G401 (cell line): ENCODE measurements at regions not wholly inside any gene's neighbourhood (a gene's known extent, or its start where the extent isn't known, plus 50 kb on each side); places are given as distances from the start of the nearest gene placed in this dataset.
"Not testable (repeated sequence)": the region's sequence is repeated elsewhere in the genome, so short reads cannot be mapped to it uniquely, and the experiment has no call there.

Experiments
- DNase-seq: peaks from one replicate; pipeline ENCODE4 v3.0.0-alpha.2; 2015; ENCODE audit warnings: low spot score
- in situ Hi-C: cut with HindIII; loops from 2 replicates; pipeline ENCODE4 v1.10.0; 2016; ENCODE audit warnings: low sequenced_read_pairs, mixed read lengths

DNA sequence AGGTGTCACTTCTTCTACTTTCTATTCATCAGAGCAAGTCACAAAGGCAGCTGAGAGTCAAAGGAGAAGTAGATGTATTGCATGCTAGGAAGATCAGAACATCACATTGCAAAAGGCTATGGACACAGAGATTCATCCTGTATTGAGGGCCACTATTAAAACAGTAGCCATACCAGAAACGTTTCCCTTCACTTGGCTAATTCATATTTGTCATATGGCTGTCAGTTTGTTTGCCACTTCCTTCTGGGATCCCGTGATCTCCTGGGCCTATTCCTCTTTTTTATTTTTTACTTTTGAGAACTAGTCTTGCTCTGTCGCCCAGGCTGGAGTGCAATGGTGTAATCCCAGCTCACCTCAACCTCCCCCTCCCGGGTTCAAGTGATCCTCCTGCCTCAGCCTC is 184.0 kb upstream of the SATB1 start:
- no peak for DNase-seq
- in situ Hi-C loops, result no loop called here

DNA sequence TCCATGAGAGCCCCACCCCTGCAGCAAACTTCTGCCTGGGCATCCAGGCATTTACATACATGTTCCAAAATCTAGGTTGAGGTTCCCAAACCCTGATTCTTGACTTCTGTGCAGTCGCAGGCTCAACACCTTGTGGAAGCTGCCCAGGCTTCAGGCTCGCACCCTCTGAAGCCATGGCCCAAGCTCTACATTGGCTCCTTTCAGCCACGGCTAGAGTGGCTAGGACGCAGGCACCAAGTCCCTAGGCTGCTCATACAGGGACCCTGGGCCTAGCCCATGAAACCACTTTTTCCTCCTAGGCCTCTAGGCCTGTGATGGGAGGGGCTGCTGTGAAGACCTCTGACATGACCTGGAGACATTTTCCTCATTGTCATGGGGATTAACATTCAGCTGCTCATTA is 172.8 kb upstream of the SATB1 start:
- in situ Hi-C loops, result no loop called here
- DNase-seq, result no peak

DNA sequence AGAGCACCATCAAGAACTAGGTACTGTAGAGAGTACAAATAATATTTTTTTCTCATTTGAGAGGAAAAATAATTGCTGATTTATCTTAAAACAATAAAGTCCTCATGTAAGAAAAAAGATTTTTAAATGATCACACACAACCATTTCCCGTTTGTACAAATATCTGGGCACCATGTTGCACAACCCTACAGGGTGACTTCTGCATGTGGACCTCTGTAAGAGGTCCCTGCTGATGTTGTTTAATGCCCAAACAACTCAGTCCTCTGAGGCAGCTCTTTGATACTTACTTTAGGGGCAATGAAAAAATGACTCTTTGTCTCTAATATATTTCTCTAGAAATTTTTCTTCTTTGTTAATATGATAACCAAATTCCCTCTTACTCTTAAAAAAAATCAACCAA is 168.1 kb upstream of the SATB1 start:
- no peak for DNase-seq
- in situ Hi-C loops, result no loop called here

DNA sequence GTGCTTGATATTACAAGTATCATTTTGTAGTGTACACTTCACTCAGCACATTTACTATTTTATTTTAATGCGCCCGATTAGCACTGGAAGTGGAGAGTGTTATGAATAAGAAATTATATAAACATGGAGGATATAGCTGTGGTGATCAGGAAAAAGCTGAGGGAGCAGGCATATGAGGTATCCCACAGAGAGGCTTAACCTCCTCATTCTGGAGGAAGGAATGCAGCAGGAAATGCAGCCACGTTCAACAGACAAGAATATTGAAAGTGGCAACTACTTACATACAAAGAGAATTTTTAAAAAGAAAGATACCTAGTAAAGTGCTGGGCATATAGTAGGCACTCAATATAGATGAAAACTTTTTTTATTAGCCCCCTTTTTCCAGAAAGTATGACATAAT is 166.0 kb upstream of the SATB1 start:
- in situ Hi-C loops, result no loop called here
- DNase-seq, result no peak

DNA sequence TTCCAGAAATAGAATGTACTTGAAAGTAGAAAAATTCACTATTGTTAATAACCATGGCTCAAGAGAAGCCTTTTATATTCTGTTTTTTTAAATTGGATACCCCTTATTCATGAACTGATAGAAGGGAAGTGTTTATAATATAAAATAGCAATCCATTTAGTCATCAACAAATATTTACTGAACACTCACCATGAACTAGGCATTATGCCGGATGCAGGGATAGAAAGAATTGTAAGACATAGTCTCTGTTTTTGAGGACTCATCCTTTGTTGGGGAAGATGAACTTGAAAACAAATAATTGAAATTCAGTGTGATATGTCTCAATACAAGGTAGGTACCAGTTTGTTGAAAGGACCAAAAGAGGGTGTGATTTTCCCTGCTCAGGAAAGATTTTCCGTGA is 160.9 kb upstream of the SATB1 start:
- DNase-seq, result no peak
- in situ Hi-C loops, result no loop called here

DNA sequence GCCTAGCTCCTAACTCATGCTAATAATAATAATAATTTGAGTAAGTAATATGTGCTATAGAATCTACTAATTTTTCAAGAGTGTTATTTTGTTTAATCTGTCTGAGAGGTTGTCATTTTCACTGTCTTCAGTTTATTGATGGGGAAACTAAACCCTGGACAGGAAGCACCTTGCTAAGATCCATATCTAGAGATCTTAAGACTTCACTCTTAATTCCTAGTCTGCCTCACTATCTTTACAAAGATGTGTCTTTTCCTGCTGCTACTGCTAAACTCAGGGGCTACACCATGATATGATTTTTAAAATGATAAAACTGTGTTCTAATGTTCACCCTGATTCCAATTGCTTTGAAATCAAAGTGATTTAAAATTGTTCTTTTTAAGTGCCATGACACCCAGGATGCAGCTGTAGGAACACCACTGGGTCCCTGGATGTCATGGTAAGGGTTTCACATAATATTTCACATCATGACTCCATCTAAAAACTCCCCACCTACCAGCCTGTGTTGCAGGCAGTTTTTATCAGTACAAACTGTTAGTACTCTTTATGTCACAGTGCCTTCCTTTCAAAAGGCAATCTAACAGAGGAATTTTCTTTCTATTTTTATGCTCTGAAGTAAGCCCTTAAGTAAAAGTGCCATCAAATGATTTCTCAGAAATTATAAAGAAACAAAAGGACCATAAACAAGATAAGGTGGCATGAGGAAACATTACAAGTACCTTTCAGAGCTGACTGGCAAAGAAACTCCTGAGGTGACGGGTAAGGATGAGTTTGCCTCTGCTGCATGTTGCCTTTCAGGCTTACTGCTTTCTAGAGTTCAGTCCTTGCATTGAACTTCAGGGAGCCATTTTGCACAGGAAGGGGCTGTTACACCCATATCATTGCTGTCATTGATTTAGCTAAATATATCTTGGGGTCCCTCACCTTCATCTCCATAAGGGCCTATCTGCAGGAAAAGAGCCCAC is 160.1 kb upstream of the SATB1 start:
- in situ Hi-C loops, result no loop called here
- DNase-seq, result no peak

DNA sequence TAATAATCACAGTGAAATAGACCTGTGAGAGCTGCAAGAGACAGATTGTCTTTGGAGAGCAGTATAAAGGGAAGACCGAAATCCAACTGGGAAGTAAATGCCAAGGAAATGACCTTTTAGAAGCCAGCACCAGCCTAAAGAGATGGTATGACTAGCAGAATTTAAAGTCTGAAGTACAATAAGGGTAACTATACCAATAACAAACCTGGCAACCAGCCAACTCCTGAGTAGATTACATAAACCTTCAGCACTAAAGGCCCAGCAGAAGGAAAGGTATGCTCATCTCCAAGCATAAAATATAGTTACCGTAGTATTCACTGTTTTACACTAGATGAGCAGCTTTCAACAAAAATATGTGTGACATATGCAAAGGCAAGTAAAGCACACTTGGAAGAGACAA is 155.1 kb upstream of the SATB1 start:
- in situ Hi-C loops, result no loop called here
- DNase-seq, result peak; percentile 2

DNA sequence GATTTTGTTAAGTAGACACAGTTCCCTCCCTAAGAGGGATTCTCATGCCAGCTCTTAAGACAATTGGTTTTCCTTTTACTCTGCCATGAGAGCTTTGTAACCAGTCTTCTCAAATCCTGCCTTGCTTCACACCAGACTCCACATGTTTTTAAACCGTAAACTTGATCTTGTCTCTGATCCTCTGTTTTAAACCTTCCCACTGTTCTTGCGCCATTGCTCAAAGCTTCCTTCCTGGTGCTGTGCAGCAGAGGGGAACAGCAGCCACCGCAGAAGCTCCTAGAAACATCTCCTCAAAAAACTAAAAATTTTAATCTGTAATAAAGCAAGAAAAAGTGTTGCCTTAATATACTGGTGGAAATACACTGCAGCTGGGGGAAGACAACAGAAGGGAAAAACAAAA is 154.5 kb upstream of the SATB1 start:
- DNase-seq, result no peak
- in situ Hi-C loops, result no loop called here

DNA sequence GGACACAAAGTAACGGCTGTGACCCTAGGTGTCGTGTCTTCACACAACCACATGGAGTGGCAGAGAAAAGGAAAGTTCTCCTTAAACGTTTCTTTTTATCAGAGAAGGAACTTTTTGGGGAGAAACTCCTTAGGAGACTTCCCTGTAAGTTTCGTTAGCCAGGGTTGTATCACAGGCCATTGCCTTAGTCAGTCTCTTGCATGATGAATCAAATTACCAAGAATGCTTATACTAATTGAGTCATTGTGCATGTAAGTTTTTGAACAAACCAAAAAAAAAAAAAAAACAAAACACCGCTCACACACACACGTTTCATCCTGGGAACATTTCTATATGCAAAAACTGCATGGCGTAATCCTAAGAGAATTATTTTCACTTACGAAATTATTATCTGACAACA is 150.4 kb upstream of the SATB1 start:
- in situ Hi-C loops, result no loop called here
- DNase-seq, result no peak

DNA sequence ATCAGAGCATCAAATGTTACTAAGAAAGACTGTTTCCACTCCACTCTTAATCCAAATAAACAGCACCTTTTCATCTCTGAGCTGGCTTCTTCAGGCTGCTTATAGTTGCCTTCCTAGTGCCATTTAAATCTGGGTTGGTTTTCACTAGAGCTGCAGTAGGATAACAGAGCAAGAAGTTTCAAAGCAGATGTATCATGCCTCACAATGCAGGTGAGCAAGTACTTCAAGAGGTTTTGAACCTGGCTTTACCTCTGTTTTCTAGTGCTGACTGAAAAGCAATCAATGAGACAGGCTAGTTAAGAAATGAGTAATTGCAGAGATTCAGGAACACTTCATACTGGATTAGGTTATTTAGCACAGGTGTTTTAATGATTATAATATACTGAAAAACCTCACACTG is 147.7 kb upstream of the SATB1 start:
- in situ Hi-C loops, result no loop called here
- no peak for DNase-seq

DNA sequence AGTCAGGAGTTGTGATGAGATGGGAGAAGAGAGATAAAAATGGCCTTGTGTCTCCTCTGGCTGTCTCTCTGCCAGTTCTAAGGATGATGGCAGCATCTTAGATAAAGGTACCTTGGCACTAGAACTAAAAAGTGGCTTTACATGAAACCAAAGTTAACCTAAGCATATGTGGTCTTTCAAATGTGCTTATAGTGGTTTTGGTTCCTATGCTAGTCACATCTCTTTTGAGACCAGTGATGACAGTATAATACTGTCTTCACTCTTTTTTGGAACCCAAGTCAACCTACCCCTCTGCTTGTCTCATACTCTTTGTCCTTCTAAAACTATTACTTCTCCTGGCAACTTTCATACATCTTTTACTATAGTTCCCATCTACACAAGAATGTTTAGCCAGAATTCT is 142.2 kb upstream of the SATB1 start:
- DNase-seq, result no peak
- in situ Hi-C loops, result no loop called here

DNA sequence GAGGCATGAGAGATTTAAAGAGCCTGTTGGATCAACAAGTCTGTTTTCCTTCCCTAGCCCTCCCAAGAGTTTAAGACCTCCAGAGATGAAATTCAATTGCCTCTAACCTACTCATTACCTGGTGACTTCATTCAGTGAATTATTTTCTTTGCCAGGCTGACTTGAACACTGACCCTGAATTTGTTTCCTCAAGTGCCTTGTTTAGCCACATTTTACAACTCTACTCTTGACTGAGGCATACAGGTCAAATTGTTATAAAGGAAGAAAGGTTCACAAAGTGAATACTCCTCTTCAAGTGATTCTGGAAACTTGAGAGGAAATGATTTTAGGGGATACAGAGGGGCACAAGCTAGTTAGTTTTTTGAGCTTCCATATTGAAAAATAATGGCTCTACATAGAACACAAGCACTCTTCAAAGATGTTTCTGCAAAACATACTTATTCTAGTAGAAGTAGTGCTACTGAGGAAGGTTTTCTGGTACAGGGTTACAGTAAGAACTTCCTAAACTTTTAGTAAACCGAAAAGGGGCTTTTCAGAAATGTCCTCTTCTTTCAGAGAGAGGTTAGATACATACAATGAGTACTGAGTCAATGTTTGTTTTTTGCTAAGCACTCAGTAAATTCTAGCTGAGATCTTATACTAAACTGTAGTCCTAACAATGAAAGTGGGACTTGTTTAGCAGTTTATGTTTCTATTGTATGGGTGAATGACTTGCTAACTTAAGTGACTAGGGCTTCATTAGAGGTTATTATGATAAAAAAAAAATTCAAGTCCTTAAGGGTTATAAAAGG is 137.4 kb upstream of the SATB1 start:
- no peak for DNase-seq
- in situ Hi-C loops, result no loop called here

DNA sequence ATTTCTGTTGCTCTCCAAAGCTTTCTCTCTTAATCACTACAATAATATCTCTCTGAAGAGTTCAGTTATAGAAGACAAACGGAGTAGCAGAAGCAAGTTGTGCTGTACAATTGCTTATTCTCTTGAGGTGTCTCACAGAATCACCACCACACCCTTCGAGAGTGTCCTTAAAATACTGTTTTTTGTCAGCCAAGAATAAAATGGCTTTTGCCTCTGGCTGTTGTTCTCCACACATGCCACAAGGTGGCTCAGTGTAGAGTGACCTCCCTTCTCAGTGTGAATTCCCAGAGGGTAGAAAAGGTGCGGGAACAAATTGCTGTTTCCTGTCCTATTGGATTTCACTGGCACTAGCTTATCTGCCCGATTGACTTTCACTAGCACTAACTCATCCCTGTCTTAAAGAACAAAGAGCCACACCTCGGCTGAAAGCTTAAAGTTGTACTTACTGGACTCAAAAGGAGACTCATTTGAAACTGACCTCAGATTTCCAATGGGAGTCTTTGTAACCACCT is 134.2 kb upstream of the SATB1 start:
- DNase-seq, result peak; percentile 2
- in situ Hi-C loops, result no loop called here

DNA sequence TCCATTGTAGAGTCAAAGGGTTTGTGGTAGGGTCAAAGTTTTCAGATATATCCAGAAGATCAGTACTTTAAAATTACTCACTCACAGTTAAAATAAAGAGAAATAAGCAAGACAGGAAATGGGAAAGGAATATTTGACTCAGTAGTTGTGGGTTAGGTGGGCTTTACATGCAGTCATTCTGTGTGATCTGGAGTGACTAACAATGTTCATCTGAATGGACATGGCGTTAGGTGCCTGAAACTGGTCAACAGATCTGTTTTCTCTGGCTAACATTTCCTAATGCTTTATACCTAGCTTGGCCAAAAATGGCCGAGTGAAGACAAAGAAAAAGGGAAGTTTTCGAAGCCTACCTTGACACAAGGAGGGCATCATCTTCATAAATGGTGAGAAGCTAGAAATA is 133.4 kb upstream of the SATB1 start:
- DNase-seq, result no peak
- in situ Hi-C loops, result no loop called here

DNA sequence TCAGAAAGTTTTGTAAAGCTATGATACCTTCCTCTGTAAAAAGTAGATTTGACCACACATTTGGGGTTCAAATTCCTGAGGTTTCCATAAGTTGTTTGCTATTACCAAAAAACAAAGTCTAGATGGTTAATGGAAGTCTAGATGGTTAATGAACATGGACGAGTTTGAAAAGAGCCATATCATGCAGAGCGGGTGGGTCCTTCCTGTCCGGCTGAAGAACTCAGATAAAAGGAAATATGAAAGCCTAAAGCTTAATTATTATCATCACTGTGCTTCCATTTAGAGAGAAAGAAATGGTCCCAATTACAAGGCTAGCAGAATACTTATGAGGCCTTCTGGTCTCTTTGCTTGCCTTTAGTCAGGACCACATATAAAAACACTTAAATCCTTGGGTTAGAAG is 132.1 kb upstream of the SATB1 start:
- in situ Hi-C loops, result no loop called here
- DNase-seq, result no peak

DNA sequence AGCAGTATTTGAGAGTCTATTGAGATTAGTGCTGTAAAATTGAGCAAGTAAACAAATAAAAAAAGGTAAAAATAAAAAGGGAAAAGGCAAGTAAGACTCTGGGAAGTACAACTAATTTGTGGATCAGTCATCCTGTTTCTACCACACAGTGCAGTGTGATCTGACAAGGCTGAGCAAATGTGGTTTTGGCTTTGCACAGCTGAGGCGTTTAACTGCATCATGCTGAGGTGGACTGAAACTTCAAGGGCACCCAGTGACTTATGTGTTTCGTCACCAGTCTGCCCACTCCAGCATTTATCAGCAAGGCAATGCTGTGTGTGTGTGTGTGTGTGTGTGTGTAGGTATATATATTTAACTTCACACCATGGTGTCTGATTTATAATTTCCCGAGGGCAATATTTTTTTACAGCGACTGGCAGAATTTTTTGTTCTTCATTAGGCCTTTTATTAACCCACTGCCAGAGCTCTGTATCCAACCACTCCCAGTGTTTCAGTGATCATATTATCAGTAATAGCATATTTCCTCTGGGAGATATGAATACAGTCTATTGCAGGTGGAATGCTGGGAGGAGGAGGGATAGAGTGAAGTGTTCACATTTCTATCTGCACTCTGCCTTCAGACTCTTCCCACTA is 131.5 kb upstream of the SATB1 start:
- DNase-seq, result no peak
- in situ Hi-C loops, result no loop called here

DNA sequence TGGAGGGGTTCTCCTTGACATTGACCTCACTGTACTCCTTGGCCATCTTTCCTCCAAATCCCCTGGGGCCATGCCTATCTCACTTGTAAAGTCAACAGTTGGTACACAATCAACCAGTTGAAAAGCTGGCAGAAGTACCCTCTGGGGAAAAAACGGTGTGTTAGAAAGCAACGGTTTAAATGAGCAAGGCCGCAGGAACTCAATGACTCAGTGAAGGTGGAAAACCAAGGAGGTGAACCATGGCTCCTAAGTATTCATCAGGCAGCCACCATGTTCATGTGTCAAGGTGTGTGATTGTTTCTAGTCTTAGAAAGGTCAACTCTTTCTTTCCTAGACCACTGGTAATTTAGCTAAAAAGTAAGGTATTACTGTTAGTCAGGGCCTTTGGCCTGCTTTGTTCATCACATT is 130.9 kb upstream of the SATB1 start:
- in situ Hi-C loops, result no loop called here
- DNase-seq, result no peak

DNA sequence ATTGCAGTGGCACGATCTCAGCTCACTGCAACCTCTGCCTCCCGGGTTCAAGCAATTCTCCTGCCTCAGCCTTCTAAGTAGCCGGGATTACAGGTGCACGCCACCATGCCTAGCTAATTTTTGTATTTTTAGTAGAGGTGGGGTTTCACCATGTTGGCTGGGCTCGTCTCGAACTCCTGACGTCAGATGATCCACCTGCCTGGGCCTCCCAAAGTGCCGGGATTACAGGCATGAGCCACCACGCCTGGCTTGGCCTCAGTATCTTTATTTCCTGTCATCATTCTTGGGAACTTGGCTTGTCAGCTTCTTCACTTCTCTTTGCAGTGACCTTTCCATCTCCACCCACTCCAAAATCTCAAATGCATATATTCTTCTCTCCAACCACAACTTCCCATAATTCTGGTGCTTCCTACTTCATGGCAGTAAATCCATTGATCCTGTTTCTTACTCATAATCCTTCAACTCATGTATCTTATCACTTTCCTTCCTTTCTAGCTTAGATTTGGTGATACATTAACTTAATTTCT is 127.5 kb upstream of the SATB1 start:
- DNase-seq, in situ Hi-C loops: not testable (repeated sequence)

DNA sequence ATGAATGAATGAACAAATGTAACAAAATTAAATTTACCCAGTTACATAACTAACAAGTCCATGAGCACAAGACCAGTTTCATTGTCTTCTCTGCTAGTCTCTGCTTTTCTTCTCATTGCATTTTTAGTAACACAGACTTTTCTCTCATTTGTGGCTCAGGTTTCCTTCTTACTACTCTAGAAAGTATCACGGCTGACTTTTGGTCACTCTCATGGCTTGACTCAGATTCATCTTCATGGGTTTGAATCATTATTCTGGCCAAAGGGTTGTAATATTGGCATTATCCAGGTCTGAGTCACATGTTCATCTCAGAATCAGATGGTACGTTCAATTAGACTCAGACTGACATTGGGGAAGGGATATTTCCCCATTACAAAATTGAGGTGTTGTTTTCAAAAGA is 121.5 kb upstream of the SATB1 start:
- in situ Hi-C loops, result no loop called here
- DNase-seq, result no peak

DNA sequence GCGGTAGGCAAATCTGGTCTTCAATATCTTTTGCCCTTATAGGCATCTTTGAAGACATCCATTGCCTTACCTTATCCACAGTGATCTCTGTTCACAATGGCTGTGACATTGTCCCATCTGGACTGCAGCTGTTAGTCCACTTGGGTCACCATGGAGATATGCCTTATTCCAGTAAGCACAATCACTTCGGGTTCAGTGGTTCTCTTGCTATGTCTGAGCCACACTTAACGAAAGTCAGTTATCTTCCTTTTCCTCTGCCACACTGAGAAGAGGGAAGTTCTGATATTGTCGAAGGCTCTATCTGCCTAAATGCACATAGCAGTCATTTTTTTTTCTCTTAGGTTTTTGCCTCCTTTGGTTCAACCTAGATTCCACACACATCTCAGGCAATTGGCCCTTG is 119.0 kb upstream of the SATB1 start:
- DNase-seq, result no peak
- in situ Hi-C loops, result no loop called here
